HL-60 (cell line): ENCODE measurements at regions not wholly inside any gene's neighbourhood (a gene's known extent, or its start where the extent isn't known, plus 50 kb on each side); places are given as distances from the start of the nearest gene placed in this dataset.

Source experiments
- DNase-seq, 2 experiments: peaks; one replicate each; pipeline ENCODE4 v3.0.0-alpha.2; 2010 to 2020; ENCODE audit warnings: low read depth in 1 of 2, low spot score in 1 of 2
- H3K27ac ChIP-seq: fragments of 250-450 bp; sonication (Bioruptor Pico); replicated peaks from 2 replicates; pipeline ENCODE4 v1.5.1; 2020; ENCODE audit warnings: mild to moderate bottlenecking, moderate library complexity
- H3K27me3 ChIP-seq: fragments of 250-450 bp; sonication (Bioruptor Pico); 2 replicates; pipeline ENCODE4 v1.5.1; 2021; ENCODE audit warnings: mild to moderate bottlenecking, moderate library complexity; ENCODE audit not compliant: insufficient read depth, poor library complexity, severe bottlenecking
- H3K4me3 ChIP-seq: replicated peaks from 2 replicates; pipeline ENCODE4 v1.5.1; 2011; ENCODE audit warnings: mild to moderate bottlenecking, control low read depth, low read length; ENCODE audit not compliant: insufficient read depth
- CTCF ChIP-seq: IDR thresholded peaks from one replicate; pipeline ENCODE4 v1.5.1; 2011; ENCODE audit warnings: low read length, control low read depth, inconsistent platforms; ENCODE audit not compliant: insufficient read depth
- GABPA ChIP-seq: IDR thresholded peaks from 2 replicates; pipeline ENCODE4 v1.6.1; 2012; ENCODE audit warnings: low read depth
- POLR2AphosphoS5 ChIP-seq: IDR thresholded peaks from 2 replicates; pipeline ENCODE4 v1.6.1; 2012; ENCODE audit warnings: low read depth
- REST ChIP-seq: IDR thresholded peaks from 2 replicates; pipeline ENCODE4 v1.6.1; 2012; ENCODE audit warnings: low read depth; ENCODE audit not compliant: insufficient replicate concordance
- SPI1 ChIP-seq: IDR thresholded peaks from 2 replicates; pipeline ENCODE4 v1.6.1; 2012; ENCODE audit warnings: low read depth, mild to moderate bottlenecking, borderline replicate concordance

- TF ChIP-seq SPI1 (no peak), REST (no peak), POLR2AphosphoS5 (no peak), GABPA (no peak), CTCF (no peak)
- no peak overlapping the region for H3K4me3 ChIP-seq
- no peak overlapping the region for H3K27ac ChIP-seq
- DNase-seq: no peak
- no peaks in the 10 kb centered on the region for H3K27me3 ChIP-seq
These were observed 186.3 kb upstream of the MYT1L start for GRCh38 chr2:2517399-2517798.

- DNase-seq: no peak
- Histone ChIP-seq H3K27me3 (no peaks in the 10 kb centered on the region), H3K27ac (no peak overlapping the region), H3K4me3 (no peak overlapping the region)
- TF ChIP-seq GABPA (no peak), REST (no peak), SPI1 (no peak), CTCF (no peak), POLR2AphosphoS5 (no peak)
These were observed 185.3 kb upstream of the MYT1L start for GRCh38 chr2:2516386-2516785.

GRCh38 chr2:2512931-2513330 is 181.9 kb upstream of the MYT1L start:
- no peak overlapping the region for H3K4me3 ChIP-seq
- no peak overlapping the region for H3K27ac ChIP-seq
- TF ChIP-seq CTCF (no peak), SPI1 (no peak), REST (no peak)
- no peak for DNase-seq
- no peaks in the 10 kb centered on the region for H3K27me3 ChIP-seq
